GM18873 (cell line): ENCODE measurements at regions not wholly inside any gene's neighbourhood (a gene's known extent, or its start where the extent isn't known, plus 50 kb on each side); places are given as distances from the start of the nearest gene placed in this dataset.
"Not testable (repeated sequence)": the region's sequence is repeated elsewhere in the genome, so short reads cannot be mapped to it uniquely, and the experiment has no call there.

Experiments used
- ATAC-seq: cut with Tn5 transposase; IDR thresholded peaks from one replicate; pipeline ENCODE4 v1.9.1; 2021; ENCODE audit warnings: mild to moderate bottlenecking, moderate library complexity, moderate number of reproducible peaks; ENCODE audit not compliant: unreplicated experiment, low FRiP score

DNA sequence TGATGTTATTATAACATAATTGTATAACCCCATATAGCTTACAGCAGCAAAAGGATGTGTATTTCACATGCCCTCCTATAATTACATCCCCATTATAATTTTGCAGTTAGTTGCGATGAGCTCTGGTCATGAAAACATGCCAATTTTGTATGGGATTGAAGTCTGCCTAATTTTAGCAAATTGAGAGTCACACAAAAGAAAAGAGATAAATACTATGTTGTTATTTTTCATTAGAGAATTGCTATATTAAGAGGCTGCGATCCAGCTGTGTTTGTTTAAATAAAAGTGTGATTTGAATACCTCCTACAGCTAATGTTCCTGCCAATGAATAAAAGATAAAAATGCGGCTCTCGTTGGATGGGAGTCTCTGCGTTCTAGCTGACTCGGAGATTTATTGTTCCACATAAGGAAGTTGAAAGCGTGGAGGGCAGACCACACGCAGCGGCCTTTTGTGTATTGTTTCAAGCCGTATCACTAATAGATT, 461.0 kb upstream of the NFIA start:
- ATAC-seq = no peak

DNA sequence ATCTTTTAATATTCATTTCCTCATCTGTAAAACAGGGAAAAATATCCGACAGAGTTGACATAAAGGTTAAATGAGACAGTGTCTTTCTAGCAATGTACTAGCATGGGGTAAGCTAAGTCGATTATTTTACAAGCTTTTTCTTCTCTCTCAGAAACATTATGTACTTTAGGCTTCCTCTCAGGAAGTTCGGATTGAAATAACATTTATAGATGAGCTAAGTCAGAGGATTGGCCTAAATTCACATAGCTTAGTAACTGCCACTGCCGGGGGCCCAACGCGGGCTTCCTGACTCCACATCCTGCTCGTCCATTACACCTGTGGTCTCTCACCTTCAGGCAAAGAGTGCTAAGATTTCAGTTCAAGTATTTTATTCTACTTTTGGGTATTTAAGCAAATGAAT, 462.3 kb upstream of the NFIA start:
- ATAC-seq = no peak

- no peak for ATAC-seq
Observed at GRCh38 chr1:60619581-60619980, 462.8 kb upstream of the NFIA start.

- ATAC-seq = no peak
Observed at GRCh38 chr1:60615666-60616065, 466.7 kb upstream of the NFIA start.

- ATAC-seq = no peak
Observed at GRCh38 chr1:60612790-60613189, 469.6 kb upstream of the NFIA start.

- ATAC-seq = not testable (repeated sequence)
Observed at GRCh38 chr1:60606921-60607320, 475.4 kb upstream of the NFIA start.

GRCh38 chr1:60600532-60600931, 481.8 kb upstream of the NFIA start:
- no peak for ATAC-seq

DNA sequence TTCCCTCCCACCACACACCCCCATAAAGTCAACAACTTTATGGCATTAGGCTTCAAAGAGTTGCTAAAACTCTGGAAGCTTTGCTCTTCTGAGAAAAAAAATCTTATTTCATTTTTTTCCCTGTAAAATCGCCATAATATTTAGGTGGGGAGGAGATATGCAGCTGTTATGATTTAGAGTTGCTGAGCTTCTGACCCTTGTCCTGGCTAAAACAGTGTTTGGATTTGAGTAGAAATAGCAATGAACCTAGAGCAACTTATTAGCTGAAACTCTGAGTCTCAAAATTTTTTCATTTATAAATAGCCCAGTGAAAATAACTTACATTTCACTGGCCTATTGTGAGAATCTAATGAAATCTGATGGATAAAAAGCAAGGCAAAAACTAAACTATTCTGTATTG, 482.8 kb upstream of the NFIA start:
- no peak for ATAC-seq

DNA sequence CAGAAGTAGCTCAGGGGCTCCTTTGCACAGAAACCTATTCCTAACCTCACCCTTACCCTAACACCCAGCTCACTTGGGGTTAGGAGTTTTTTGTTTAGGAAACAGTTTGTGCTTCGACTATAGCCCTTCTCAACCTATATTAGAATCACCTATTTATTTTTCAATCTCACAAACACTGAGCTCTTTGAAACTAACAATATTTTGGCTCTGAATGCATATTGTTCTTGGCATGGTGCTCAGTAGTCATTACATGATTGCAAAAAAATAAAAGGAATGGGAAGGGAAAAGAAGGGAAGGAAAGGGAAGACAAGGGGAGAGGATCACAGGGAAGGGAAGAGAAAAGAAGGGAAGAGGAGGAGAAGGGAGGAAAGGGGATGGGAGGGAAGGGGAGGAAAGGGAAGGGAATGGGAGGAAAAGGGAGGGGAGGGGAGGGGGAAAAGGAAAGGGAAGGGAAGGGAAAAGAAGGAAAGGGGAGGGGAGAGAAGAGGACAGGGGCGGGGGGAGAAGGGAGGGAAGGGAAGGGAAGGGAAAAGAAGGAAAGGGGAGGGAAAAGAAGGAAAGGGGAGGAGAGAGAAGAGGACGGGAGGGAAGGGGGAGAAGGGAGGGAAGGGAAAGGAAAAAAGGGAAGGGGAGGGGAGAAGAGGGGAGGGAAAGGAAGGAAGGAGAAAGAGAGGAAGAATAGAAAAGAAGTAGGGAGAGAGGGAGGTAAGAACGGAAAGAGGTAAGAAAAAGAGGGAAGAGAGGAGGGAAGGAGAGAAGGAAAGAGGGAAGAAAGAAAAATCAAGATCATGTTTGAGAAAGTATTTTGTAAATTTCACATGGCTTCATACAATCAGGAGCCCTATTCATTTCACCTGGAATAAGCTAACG, 484.1 kb upstream of the NFIA start:
- ATAC-seq = no peak

- ATAC-seq = no peak
Observed at GRCh38 chr1:60596791-60597750, 485.3 kb upstream of the NFIA start.

- no peak for ATAC-seq
Observed at GRCh38 chr1:60591583-60591982, 490.8 kb upstream of the NFIA start.

DNA sequence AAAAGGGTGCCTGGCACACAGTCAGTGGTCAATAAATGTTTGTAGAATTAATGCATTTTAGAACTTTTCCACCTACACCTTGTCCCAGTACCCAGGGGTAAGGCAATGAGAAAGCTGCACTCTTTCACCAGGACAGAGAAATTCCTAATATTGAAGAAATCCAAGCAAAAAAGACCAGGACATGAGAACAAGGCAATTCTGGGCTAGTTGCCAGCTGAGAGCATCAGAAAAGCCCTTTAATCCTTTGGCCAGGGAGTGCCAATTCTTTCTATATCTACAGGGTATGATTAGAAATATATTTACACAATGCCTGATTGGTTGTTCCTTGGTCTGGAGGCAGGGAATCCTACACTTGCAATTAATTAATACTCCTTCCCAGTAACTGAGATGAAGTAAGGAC, 492.4 kb upstream of the NFIA start:
- ATAC-seq = no peak

- ATAC-seq = no peak
Observed at GRCh38 chr1:60589046-60589748, 493.2 kb upstream of the NFIA start.

DNA sequence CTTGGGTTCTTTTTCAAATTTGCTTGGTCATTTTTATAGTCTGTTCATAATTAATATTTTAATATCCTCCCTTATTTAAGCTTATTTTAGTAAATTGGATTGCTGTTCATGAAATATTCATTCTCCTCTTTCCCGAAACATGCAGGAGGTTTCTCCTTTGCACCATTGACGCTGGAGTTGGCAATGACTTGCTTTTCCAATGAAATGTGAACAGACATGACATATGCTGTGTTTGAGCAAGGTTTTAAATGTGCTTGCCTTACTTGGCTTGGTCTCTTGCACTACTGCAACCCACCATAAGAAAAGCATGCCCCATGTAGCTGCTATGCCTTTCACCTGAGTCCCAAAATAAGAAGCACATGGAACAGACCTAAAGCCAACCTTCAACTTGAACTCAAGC, 498.0 kb upstream of the NFIA start:
- ATAC-seq = no peak

DNA sequence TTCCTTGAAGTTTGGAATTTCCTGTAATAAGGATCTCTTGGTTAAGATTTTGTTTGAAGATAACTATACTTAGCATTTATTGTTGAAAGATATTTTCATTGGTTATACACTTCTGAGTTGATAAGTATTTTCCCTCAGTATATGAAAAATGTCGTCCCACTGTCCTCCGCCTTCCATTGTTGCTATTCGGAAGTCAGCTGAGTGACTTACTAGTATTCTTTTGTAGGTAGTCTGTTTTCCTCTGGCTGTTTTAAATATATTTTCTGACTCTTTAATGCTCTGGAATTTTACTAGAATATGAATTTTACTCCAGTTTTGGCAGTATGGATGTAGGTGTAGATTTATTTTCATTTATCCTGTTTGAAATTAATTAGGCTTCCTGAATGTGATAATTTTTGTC, 498.7 kb upstream of the NFIA start:
- no peak for ATAC-seq

DNA sequence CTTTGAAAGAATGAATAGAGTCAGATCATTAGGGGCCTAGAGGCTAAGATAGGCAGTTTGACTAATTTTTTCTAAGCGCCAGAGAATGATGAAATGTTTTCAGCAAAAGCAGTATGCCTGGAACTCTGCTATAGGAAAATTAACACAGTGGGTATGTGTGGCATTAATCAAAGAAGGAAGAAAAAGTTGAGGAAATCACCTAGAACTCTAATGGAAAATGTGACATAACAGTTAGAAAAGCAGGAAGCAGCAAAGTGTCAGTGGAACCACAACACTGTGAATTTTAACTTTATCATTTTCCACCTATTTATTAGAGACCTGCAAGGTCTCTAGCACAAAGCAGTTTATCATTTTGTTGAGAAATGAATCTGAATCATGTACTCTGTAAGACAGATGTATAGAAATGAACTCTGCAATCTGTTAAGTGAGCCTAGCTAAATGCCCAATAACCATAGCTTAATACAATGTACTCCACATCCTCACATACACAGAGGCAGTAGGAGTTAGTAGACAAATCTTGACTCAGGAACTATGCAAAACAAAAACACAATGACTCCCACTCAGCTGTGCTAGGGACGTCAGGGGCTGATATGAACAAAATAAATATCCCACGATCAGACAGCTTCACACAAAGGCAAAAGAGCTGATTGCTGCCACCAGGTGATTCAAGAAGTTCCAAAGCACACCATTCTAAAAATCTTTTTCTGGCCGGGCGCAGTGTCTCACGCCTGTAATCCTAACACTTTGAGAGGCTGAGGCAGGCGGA, 500.7 kb upstream of the NFIA start:
- no peak for ATAC-seq

DNA sequence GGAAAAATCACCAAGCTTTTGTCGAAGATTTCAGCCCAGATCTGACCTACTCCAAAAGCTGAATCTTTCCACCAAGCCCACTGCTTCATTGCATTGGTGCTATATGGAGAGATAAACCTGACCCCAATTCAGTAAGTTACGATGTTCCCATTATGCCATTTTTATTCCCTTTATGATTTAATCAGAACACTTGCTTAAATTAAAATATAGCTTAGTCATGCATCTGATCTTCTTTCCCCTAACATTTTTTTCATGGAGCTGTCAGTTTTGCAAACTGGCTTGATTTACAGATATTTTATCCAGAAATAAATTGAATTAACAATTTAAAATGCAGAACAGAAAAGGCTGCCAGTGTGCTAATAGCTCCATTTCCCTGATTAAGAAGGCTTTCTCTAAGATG, 503.5 kb upstream of the C1orf87 start:
- ATAC-seq = no peak

DNA sequence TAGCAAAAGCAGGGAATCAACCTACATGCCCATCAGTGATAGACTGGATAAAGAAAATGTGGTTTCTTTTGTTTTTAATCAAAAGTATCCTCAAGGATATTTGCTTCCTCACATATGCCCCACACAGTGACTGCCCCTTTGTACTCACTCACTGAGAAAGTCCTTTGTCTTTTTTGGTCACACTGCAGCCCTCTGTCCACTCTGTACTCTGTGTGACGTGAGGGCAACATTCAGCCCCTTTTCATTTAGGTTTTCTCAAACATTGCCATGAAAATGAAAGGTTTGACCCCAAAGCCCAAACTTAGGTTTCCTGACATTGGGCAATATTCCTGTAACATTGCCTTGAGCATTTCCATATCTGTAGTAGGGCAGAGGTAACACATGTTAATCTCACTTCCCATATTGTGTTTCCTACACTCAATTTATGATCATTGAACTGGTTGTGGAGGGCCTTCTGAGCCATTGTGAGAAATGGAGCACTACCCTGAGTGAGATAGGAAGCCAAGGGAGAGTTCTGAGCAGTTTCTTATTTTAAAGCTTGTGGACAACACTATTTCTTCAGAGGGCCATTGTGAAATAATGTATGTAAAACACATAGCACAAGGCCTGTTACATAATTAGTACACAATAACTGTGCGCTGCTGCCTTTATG, 501.9 kb upstream of the C1orf87 start:
- no peak for ATAC-seq

DNA sequence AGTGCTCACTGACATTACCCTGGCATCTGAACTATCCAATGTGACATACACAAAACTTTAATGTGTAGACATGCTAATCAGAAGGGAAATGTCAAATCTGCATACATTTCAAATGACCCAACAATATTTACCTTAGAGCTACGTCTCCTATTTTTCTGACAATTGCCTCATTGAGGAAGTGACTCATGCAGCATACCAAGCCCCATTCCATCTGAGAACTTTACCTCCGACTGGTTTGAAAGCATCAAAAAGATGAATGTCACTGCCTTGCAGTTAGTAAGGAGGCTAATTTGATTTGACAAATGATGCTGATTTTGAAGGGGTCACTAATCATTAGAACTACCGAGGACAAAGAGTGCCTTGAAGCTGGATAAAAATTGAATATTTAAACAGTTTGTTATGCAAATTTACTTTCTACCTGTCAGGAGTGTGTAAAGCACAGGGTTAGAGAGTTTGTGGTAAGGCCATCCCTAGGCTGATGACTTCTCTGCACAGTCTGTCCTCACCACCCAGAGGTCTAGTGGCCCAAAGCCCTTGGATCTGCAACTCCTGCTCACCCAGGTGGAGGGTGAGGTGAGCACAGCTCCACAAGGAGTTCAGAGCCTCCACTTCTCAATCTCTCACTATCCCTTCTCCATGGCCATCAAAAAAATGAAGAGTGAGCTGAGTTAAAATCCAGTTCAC, 500.3 kb upstream of the C1orf87 start:
- no peak for ATAC-seq
